WERI-Rb-1 (cell line): ENCODE measurements at regions not wholly inside any gene's neighbourhood (a gene's known extent, or its start where the extent isn't known, plus 50 kb on each side); places are given as distances from the start of the nearest gene placed in this dataset.

Experiments used
- DNase-seq: peaks from one replicate; pipeline ENCODE4 v3.0.0-alpha.2; 2020
- H3K27ac ChIP-seq: fragments of 250-450 bp; sonication (Bioruptor Pico); 2 replicates; pipeline ENCODE4 v1.5.1; 2020; ENCODE audit warnings: mild to moderate bottlenecking, moderate library complexity
- H3K27me3 ChIP-seq: fragments of 250-450 bp; sonication (Bioruptor Pico); 2 replicates; pipeline ENCODE4 v1.5.1; 2021; ENCODE audit warnings: mild to moderate bottlenecking, low read depth, moderate library complexity; ENCODE audit not compliant: insufficient read depth, severe bottlenecking
- H3K36me3 ChIP-seq: fragments of 250-450 bp; sonication (Bioruptor Pico); 2 replicates; pipeline ENCODE4 v1.5.1; 2020; ENCODE audit warnings: mild to moderate bottlenecking, moderate library complexity
- H3K4me3 ChIP-seq: 2 replicates; pipeline ENCODE4 v1.5.1; 2011; ENCODE audit warnings: low read depth, mild to moderate bottlenecking, control low read depth, low read length
- H3K9me3 ChIP-seq: fragments of 250-450 bp; sonication (Bioruptor Pico); 2 replicates; pipeline ENCODE4 v1.5.1; 2021; ENCODE audit warnings: mild to moderate bottlenecking, moderate library complexity; ENCODE audit not compliant: severe bottlenecking
- TF ChIP-seq, protein P1 (sequence below): IDR thresholded peaks from 2 replicates; pipeline ENCODE4 v1.5.1; 2011; ENCODE audit warnings: low read depth, mild to moderate bottlenecking, control low read depth, inconsistent platforms, low read length

DNA sequence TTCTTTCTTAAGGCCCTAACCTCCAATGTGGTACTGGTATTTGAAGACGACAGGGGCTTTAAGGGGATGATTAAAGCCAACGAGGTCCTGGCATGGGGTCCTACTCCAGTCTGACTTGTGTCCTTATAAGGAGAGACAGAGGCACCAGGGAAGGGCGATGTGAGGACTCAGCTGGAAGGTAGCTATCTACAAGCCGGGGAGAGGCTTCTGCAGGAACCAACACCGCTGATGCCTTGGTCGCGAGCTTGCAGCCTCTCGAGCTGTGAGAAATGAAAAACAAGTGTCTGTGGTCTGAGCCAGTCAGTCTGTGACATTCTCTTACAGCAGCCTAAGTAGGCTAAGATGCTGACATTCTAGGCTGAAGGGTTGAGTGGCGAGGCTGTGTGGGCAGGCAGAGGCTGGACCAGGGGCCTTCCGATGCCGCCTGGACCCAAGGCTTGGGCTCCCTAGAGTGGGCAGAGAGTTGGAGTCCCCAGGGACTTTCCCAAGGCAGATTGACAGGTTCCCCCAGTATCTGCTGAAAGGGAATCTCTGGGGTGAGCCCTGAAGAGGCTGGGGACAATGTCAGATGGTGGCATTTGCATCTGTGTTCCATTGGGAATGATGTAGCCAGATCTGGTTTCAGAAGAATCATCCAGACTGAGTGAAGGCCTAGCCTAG is 322.9 kb upstream of the HS6ST1 start:
- Histone ChIP-seq H3K9me3 (no peaks in the 10 kb centered on the region), H3K27me3 (peaks cover 2% of the 10 kb centered on the region), H3K36me3 (no peaks in the 10 kb centered on the region), H3K27ac (no peak overlapping the region), H3K4me3 (no peak overlapping the region)
- no peak for DNase-seq
- TF ChIP-seq, protein P1, sequence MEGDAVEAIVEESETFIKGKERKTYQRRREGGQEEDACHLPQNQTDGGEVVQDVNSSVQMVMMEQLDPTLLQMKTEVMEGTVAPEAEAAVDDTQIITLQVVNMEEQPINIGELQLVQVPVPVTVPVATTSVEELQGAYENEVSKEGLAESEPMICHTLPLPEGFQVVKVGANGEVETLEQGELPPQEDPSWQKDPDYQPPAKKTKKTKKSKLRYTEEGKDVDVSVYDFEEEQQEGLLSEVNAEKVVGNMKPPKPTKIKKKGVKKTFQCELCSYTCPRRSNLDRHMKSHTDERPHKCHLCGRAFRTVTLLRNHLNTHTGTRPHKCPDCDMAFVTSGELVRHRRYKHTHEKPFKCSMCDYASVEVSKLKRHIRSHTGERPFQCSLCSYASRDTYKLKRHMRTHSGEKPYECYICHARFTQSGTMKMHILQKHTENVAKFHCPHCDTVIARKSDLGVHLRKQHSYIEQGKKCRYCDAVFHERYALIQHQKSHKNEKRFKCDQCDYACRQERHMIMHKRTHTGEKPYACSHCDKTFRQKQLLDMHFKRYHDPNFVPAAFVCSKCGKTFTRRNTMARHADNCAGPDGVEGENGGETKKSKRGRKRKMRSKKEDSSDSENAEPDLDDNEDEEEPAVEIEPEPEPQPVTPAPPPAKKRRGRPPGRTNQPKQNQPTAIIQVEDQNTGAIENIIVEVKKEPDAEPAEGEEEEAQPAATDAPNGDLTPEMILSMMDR = no peak

DNA sequence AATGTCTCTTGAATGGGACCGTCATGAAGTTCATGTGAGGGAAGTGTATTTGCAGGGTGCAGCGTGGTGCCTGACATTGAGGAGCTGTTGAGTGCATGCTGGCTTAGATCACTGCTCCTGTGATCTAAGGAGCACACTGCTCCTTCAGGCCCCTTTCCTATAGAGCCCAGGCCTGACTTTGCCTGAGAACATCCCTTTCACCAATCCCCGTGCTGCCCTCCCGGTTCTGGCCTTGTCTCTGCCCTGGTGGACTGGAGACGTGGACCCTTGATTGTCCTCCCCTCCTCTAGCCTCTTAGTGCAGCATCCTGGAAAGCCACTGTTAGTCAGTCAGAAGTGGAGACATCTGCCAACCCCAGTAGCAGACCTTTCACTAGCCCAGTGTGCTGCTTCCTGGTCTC is 323.6 kb upstream of the HS6ST1 start:
- H3K36me3 ChIP-seq = no peaks in the 10 kb centered on the region
- DNase-seq = no peak
- no peak overlapping the region for H3K27ac ChIP-seq
- H3K9me3 ChIP-seq = no peaks in the 10 kb centered on the region
- TF ChIP-seq, protein P1 = no peak
- no peak overlapping the region for H3K4me3 ChIP-seq
- H3K27me3 ChIP-seq = peaks cover 2% of the 10 kb centered on the region

DNA sequence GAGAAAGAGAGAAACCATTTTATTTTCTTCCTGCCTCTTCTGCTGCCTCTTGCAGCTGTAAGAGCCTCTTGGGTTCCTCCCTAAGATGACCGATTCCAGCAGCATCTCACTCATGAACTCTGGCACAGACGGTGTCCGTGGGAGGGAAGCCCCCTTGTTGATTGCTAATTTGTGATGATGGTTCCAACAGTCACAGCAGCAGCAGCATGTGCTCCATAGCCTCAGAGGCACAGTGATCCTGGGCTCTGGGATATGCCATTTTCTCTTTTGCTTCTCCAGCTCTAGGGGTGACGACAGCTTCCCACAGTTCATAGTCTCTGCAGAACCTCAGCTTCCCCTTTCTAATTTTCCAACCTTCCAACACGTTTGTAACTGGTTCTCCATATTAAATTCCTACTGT is 324.2 kb upstream of the HS6ST1 start:
- Histone ChIP-seq H3K4me3 (no peak overlapping the region), H3K27ac (no peak overlapping the region), H3K36me3 (no peaks in the 10 kb centered on the region), H3K9me3 (no peaks in the 10 kb centered on the region), H3K27me3 (no peaks in the 10 kb centered on the region)
- TF ChIP-seq, protein P1 = no peak
- no peak for DNase-seq

DNA sequence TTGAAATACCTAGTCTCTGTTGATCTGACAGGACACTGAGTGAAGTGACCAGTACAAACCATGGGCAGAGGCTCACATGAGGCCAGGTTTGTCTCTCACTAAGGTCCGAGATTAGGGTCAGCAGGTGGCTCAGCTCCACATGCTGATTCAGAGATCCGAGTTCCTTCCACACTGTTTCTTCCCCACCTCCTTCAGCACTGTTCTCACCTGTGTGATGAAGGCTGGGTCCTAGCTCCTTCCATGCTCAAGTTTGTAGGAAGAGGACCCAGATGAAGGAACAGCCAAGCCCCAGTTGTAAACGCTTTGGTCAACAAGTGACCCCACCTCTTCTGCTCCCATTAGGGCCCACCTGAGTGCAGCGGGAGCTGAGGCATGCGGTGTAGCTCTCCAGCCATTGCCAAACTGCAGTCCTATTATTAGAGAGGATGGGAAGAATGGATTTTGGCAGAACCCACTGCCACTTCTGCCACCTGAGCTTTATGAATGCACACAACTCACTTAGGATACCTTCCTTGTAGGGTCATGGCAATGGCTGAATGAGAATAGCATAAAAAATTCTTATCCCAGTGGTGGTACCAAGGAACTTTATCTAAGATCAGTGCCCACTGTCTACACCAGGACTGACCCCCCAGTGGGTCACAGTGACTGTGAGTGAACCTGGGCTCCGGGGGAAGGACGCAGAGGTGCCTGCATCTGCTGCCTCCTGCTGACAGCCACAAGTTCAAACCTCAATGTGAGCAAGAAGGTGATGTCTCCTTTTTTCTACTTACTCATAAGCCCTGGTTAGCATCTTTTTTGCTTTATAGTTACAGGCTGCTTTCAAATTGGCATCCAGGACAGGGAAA is 324.8 kb upstream of the HS6ST1 start:
- H3K27ac ChIP-seq = no peak overlapping the region
- H3K4me3 ChIP-seq = no peak overlapping the region
- TF ChIP-seq, protein P1 = no peak
- DNase-seq = no peak
- H3K9me3 ChIP-seq = no peaks in the 10 kb centered on the region
- H3K27me3 ChIP-seq = no peaks in the 10 kb centered on the region
- H3K36me3 ChIP-seq = no peaks in the 10 kb centered on the region

GRCh38 chr2:128644156-128644555 is 325.5 kb upstream of the HS6ST1 start:
- Histone ChIP-seq H3K9me3 (no peaks in the 10 kb centered on the region), H3K36me3 (no peaks in the 10 kb centered on the region), H3K4me3 (no peak overlapping the region), H3K27me3 (no peaks in the 10 kb centered on the region), H3K27ac (no peak overlapping the region)
- no peak for DNase-seq
- TF ChIP-seq, protein P1 = no peak
